Cardiac muscle cell (in vitro differentiated cells and primary cell): ENCODE measurements at regions not wholly inside any gene's neighbourhood (a gene's known extent, or its start where the extent isn't known, plus 50 kb on each side); places are given as distances from the start of the nearest gene placed in this dataset.

Source experiments
- DNase-seq, 2 donors: peaks; one replicate each; pipeline versions ENCODE4 v3.0.0 to v3.0.0-alpha.2; 2010 to 2017; ENCODE audit warnings: low read depth in 1 of 2, low spot score in 1 of 2
- H3K27ac ChIP-seq: fragments of 200-600 bp; sonication (generic); 2 replicates; pipeline ENCODE4 v1.5.1; 2016
- H3K27me3 ChIP-seq: fragments of 200-600 bp; sonication (generic); 2 replicates; pipeline ENCODE4 v1.6.0; 2016; ENCODE audit warnings: control low read depth
- H3K36me3 ChIP-seq: fragments of 200-600 bp; sonication (generic); 2 replicates; pipeline ENCODE4 v1.5.1; 2016; ENCODE audit warnings: control low read depth
- H3K4me1 ChIP-seq: fragments of 200-600 bp; sonication (generic); 2 replicates; pipeline ENCODE4 v1.8.1; 2017; ENCODE audit warnings: low read depth, mild to moderate bottlenecking, mixed run types
- H3K4me3 ChIP-seq: fragments of 200-600 bp; sonication (generic); 2 replicates; pipeline ENCODE4 v1.5.1; 2016; ENCODE audit warnings: mild to moderate bottlenecking
- H3K9me3 ChIP-seq: fragments of 200-600 bp; sonication (generic); 2 replicates; pipeline ENCODE4 v1.5.1; 2017; ENCODE audit warnings: low read depth, mild to moderate bottlenecking, control low read depth
- CTCF ChIP-seq: IDR thresholded peaks from 2 replicates; pipeline ENCODE4 v1.5.1; 2012; ENCODE audit warnings: low read depth, mild to moderate bottlenecking, low read length

- no peak for DNase-seq
- no peaks in the 10 kb centered on the region for H3K36me3 ChIP-seq
- no peaks in the 10 kb centered on the region for H3K9me3 ChIP-seq
- no peaks in the 10 kb centered on the region for H3K27me3 ChIP-seq
- no peak overlapping the region for H3K27ac ChIP-seq
- H3K4me3 ChIP-seq: no peak overlapping the region
- H3K4me1 ChIP-seq: no peaks in the 10 kb centered on the region
- TF ChIP-seq CTCF: no peak
Measured at GRCh38 chr12:34291001-34291400, 268.7 kb downstream of the ALG10 start.

- no peaks in the 10 kb centered on the region for H3K36me3 ChIP-seq
- no peak overlapping the region for H3K4me3 ChIP-seq
- no peak for TF ChIP-seq CTCF
- H3K4me1 ChIP-seq: no peaks in the 10 kb centered on the region
- H3K27ac ChIP-seq: no peak overlapping the region
- DNase-seq: no peak
- H3K9me3 ChIP-seq: no peaks in the 10 kb centered on the region
- no peaks in the 10 kb centered on the region for H3K27me3 ChIP-seq
Measured at GRCh38 chr12:34291426-34291901, 269.2 kb downstream of the ALG10 start.

GRCh38 chr12:34292736-34293625, 270.7 kb downstream of the ALG10 start:
- Histone ChIP-seq H3K36me3 (no peaks in the 10 kb centered on the region), H3K27me3 (no peaks in the 10 kb centered on the region), H3K4me3 (no peak overlapping the region), H3K9me3 (no peaks in the 10 kb centered on the region), H3K27ac (no peak overlapping the region), H3K4me1 (no peaks in the 10 kb centered on the region)
- TF ChIP-seq CTCF: no peak
- no peak for DNase-seq

DNA sequence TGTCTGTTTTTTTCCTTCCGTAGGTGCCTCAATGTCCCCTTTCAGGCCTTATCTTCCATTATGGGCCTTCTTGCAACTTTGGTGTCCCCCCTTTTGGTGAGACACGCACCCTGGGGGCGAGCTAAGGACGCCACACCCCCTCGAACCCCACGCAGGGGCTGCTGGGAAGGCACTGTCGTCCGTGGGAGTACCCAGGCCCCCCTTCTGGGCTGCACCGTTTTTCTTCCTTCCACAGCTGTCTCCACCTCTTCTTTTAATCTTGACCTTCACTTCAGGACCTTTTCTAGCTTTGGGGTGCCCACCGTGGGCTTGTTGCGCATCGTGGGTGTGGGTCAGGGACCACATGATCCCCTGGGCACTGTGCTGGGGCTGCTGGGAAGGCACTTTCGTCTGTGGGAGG, 271.8 kb downstream of the ALG10 start:
- Histone ChIP-seq H3K27me3 (no peaks in the 10 kb centered on the region), H3K27ac (no peak overlapping the region), H3K4me1 (no peaks in the 10 kb centered on the region), H3K36me3 (no peaks in the 10 kb centered on the region), H3K4me3 (no peak overlapping the region), H3K9me3 (no peaks in the 10 kb centered on the region)
- TF ChIP-seq CTCF: no peak
- no peak for DNase-seq

DNA sequence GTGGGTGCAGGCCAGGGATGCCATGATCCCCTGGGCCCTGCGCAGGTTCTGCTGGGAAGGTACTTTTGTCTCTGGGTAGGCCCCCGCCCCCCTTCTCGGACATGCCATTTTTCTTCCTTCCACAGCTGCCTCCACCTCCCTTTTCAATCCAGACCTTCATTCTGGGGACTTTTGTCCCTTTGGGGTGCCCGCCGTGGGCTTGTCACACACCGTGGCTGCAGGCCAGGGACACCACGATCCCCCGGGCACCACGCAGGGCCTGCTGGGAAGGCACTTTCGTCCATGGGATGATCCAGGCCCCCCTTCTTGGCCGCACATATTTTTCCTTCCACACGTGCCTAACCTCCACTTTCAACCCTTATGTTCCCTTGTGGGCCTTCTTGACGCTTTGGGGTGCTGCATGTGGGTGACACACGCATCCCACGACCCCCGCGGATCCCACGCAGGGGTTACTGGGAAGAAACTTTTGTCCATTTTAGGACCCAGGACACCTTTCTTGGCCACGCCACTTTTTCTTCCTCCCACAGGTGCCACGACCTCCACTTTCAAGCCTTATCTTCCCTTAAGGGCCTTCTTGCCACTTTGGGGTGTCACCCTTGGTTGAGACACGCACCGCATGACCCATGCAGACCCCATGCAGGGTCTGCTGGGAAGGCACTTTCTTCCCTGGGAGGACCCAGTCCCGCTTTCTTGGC, 272.5 kb downstream of the ALG10 start:
- Histone ChIP-seq H3K4me1 (no peaks in the 10 kb centered on the region), H3K27ac (no peak overlapping the region), H3K36me3 (no peaks in the 10 kb centered on the region), H3K4me3 (no peak overlapping the region), H3K27me3 (no peaks in the 10 kb centered on the region), H3K9me3 (no peaks in the 10 kb centered on the region)
- DNase-seq: no peak
- TF ChIP-seq CTCF: no peak
